Vagina (tissue), 2 donors: ENCODE measurements at regions not wholly inside any gene's neighbourhood (a gene's known extent, or its start where the extent isn't known, plus 50 kb on each side); places are given as distances from the start of the nearest gene placed in this dataset.

ENCODE experiments used
- DNase-seq, 2 donors: peaks; one replicate each; pipeline ENCODE4 v3.0.0-alpha.2; 2017; ENCODE audit errors: extremely low spot score in 2 of 2
- H3K27ac ChIP-seq: fragments of 200-600 bp; sonication (generic); one replicate; pipeline ENCODE4 v1.5.1; 2019
- H3K27me3 ChIP-seq: fragments of 200-600 bp; sonication (generic); one replicate; pipeline ENCODE4 v1.5.1; 2019
- H3K36me3 ChIP-seq, 2 donors: fragments of 200-600 bp; sonication (generic); one replicate each; pipeline ENCODE4 v1.5.1; 2017 to 2019
- H3K4me1 ChIP-seq: fragments of 200-600 bp; sonication (generic); one replicate; pipeline ENCODE4 v1.5.1; 2019
- H3K4me3 ChIP-seq, 2 donors: fragments of 200-600 bp; sonication (generic); 1 replicate in 1 of 2; 2 replicates in 1 of 2; pipeline ENCODE4 v1.5.1; 2016 to 2019
- H3K9me3 ChIP-seq: fragments of 200-600 bp; sonication (generic); one replicate; pipeline ENCODE4 v1.5.1; 2019
- CTCF ChIP-seq, 3 experiments: fragments of 450-650 bp in 2 of 3; fragments of 200-600 bp in 1 of 3; sonication (generic) in 1 of 3; IDR thresholded peaks; one replicate each; pipeline ENCODE4 v1.5.1; 2017 to 2019; ENCODE audit warnings: antibody characterized with exemption in 3 of 3, mild to moderate bottlenecking in 2 of 3, moderate library complexity in 2 of 3
- POLR2A ChIP-seq, 2 donors: fragments of 450-650 bp; IDR thresholded peaks; one replicate each; pipeline ENCODE4 v1.6.1; 2017; ENCODE audit warnings: antibody characterized with exemption in 2 of 2, mild to moderate bottlenecking in 2 of 2, moderate library complexity in 2 of 2
- POLR2AphosphoS5 ChIP-seq, 2 donors: sonication (generic); formaldehyde crosslinking; IDR thresholded peaks; one replicate each; pipeline ENCODE4 v1.9.0; 2017; ENCODE audit warnings: antibody characterized with exemption in 2 of 2, mild to moderate bottlenecking in 2 of 2, low read depth in 1 of 2; ENCODE audit not compliant: insufficient read depth in 1 of 2
- intact Hi-C: fragments of 100-400 bp; cut with DNase I; formaldehyde crosslinking; loops from one replicate; pipeline ENCODE4 v1.15.1; 2023

GRCh38 chr2:74078466-74078865, 69.2 kb downstream of the BOLA3 start:
- Histone ChIP-seq H3K27me3 (no peaks in the 10 kb centered on the region), H3K9me3 (no peaks in the 10 kb centered on the region), H3K36me3 (no peaks in the 10 kb centered on the region), H3K27ac (no peak overlapping the region), H3K4me1 (no peaks in the 10 kb centered on the region), H3K4me3 (no peak overlapping the region)
- TF ChIP-seq POLR2A (IDR thresholded peaks at IDR 0.05) = no peak
- no peak for TF ChIP-seq CTCF (IDR thresholded peaks at IDR 0.05)
- TF ChIP-seq POLR2AphosphoS5 (IDR thresholded peaks at IDR 0.05; ENCODE audit: insufficient read depth in 1 of 2, low read depth in 1 of 2) = no peak
- intact Hi-C loops = no loop called here
- DNase-seq = no peak

DNA sequence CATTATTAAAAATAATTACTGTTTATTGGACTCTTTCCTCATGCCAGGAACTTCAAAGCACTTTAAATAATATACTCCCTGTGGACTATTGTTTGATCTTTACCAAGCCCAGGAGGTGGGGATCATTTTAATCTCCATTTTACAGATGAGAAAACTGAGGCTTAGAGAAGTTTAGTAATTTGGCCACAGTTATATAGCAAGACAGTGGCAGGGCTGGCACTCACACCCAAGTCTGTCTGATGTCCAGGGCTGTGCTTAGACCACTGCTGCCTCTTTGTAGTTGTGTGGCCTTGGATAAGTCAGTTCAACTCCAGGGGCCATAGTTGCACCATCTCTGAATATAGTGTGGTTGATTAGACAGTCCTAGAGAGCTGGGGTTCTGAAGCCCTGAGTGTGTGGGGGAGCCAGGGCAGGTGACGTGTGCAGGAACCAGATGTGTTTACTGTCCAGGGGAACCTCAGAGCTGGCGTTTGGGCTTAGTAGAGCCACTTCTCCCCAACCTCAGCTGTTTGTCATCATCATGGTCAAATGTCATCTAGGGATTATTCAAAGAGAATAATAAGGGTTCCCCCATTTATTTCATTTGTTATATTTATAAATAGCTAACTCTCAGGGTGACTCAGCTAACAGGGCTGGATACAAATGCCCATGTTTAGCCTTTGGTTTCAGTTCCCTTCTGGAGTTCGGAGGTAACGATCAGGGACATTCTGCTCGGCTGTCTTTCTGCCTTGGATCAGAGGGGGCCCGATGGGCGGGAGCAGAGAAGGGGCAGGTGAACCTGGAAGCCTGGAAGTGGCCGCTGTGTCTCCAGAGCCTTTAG, 68.0 kb downstream of the BOLA3 start:
- intact Hi-C loops = no loop called here
- H3K27ac ChIP-seq = no peak overlapping the region

GRCh38 chr2:74080346-74080745, 67.4 kb downstream of the BOLA3 start:
- Histone ChIP-seq H3K36me3 (no peaks in the 10 kb centered on the region), H3K27ac (no peak overlapping the region), H3K4me1 (no peaks in the 10 kb centered on the region), H3K27me3 (no peaks in the 10 kb centered on the region), H3K9me3 (no peaks in the 10 kb centered on the region), H3K4me3 (no peak overlapping the region)
- TF ChIP-seq POLR2A (IDR thresholded peaks at IDR 0.05) (no peak), CTCF (IDR thresholded peaks at IDR 0.05) (no peak), POLR2AphosphoS5 (IDR thresholded peaks at IDR 0.05; ENCODE audit: insufficient read depth in 1 of 2, low read depth in 1 of 2) (no peak)
- intact Hi-C loops = no loop called here
- DNase-seq = no peak

More for the DNA sequence above, 68.0 kb downstream of the BOLA3 start:
- H3K36me3 ChIP-seq = no peaks in the 10 kb centered on the region
- no peaks in the 10 kb centered on the region for H3K4me1 ChIP-seq
- H3K4me3 ChIP-seq = no peak overlapping the region
- H3K9me3 ChIP-seq = no peaks in the 10 kb centered on the region
- DNase-seq = no peak
- TF ChIP-seq POLR2A (IDR thresholded peaks at IDR 0.05) (no peak), POLR2AphosphoS5 (IDR thresholded peaks at IDR 0.05; ENCODE audit: insufficient read depth in 1 of 2, low read depth in 1 of 2) (no peak), CTCF (IDR thresholded peaks at IDR 0.05) (no peak)
- H3K27me3 ChIP-seq = no peaks in the 10 kb centered on the region

DNA sequence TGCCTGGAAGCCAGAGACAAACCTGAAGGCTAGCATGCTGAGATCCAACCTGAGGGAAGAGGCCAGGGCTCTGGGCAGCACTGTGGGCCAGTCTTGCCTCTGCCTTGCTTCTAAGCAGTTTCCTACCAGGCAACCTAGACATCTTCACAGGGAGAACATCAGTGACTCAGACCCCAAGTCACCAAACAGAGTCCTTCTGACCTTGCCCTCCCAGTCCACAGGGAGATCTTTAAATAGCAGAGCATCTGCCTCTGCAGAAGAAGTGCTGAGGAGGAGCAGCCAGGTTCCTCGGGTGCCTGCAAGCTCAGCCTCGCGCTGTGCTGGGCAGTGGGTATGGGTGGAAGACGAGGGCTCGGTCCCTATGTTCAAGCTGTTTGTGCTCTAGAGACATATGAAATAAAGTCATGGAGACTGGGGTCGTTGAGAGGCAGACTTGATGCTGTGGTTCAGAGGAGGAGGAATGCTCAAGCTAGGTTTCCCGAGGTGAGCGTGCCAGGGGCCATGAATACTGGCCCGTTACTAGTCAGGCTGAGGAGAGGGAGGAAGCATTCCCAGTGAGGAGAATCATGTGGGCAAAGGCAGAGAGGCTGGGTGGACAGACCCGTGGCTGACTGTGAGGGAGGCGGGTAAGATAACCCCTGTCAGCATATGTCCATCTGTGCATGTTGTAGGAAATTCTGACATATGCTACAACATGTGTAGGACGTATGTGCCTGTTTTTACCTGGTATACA, 66.5 kb downstream of the BOLA3 start:
- no peak for DNase-seq
- Histone ChIP-seq H3K27me3 (no peaks in the 10 kb centered on the region), H3K27ac (no peak overlapping the region), H3K36me3 (no peaks in the 10 kb centered on the region), H3K9me3 (no peaks in the 10 kb centered on the region), H3K4me1 (no peaks in the 10 kb centered on the region), H3K4me3 (no peak overlapping the region)
- TF ChIP-seq POLR2A (IDR thresholded peaks at IDR 0.05) = no peak
- TF ChIP-seq POLR2AphosphoS5 (IDR thresholded peaks at IDR 0.05; ENCODE audit: insufficient read depth in 1 of 2, low read depth in 1 of 2) = no peak
- TF ChIP-seq CTCF (IDR thresholded peaks at IDR 0.05) = no peak
- intact Hi-C loops = no loop called here

DNA sequence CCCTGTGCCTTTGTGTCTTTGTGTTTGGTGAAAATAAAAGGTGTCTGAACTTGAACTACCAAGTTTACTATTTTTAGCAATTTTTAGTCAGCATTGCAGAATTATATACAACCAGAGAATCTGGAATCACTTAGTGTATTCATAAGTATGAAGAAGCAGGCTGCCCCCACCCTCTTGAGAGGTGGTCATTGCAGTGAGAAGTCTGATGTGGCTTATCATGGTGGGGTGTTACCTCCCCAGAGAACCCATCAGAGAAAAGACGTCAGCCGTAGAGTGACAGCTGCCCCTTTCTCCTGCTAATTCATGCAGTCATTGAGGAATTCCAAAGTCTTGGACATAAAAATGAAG, 66.0 kb downstream of the BOLA3 start:
- no peak for TF ChIP-seq POLR2AphosphoS5 (IDR thresholded peaks at IDR 0.05; ENCODE audit: insufficient read depth in 1 of 2, low read depth in 1 of 2)
- no peak for TF ChIP-seq POLR2A (IDR thresholded peaks at IDR 0.05)
- TF ChIP-seq CTCF (IDR thresholded peaks at IDR 0.05) = no peak
- Histone ChIP-seq H3K9me3 (no peaks in the 10 kb centered on the region), H3K4me1 (no peaks in the 10 kb centered on the region), H3K36me3 (no peaks in the 10 kb centered on the region), H3K27ac (no peak overlapping the region), H3K27me3 (no peaks in the 10 kb centered on the region), H3K4me3 (no peak overlapping the region)
- intact Hi-C loops = no loop called here
- DNase-seq = no peak
